ENCODE measurements at regions not wholly inside any gene's neighbourhood (a gene's known extent, or its start where the extent isn't known, plus 50 kb on each side); places are given as distances from the start of the nearest gene placed in this dataset.

DNA sequence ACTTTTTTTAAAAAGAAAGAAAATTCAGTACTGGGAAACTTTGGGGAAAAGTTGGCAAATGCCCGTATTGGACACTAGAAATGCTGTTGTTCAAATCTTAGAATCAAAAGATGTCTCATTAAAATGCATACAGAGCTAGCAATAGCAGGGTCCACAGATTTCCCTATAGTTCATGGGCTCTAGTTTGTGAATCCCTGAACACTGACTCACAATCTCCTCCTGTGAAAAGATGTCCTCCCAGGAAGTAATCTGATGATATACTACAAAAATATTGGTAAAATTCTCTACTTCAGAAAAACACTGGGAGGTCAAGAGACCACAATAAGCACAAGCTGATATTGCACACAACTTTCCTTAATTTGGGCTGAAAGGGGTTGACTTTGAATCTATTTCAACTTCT, 568.4 kb upstream of the ZNF385D start:
- DNase-seq (ENCODE audit: unreplicated experiment): no peak
- POLR2A ChIA-PET: interaction anchor here (1.3 kb wide), 1 partner anchor 10 kb away, joined by 4 read pairs; no protein-coding TSS in a partner anchor
- no peaks in the 10 kb centered on the region for H3K27me3 Mint-ChIP-seq (ENCODE audit: insufficient read depth, unreplicated experiment)
- no peak overlapping the region for H3K4me3 Mint-ChIP-seq (ENCODE audit: unreplicated experiment)
- TF ChIP-seq, protein P1, sequence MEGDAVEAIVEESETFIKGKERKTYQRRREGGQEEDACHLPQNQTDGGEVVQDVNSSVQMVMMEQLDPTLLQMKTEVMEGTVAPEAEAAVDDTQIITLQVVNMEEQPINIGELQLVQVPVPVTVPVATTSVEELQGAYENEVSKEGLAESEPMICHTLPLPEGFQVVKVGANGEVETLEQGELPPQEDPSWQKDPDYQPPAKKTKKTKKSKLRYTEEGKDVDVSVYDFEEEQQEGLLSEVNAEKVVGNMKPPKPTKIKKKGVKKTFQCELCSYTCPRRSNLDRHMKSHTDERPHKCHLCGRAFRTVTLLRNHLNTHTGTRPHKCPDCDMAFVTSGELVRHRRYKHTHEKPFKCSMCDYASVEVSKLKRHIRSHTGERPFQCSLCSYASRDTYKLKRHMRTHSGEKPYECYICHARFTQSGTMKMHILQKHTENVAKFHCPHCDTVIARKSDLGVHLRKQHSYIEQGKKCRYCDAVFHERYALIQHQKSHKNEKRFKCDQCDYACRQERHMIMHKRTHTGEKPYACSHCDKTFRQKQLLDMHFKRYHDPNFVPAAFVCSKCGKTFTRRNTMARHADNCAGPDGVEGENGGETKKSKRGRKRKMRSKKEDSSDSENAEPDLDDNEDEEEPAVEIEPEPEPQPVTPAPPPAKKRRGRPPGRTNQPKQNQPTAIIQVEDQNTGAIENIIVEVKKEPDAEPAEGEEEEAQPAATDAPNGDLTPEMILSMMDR (IDR thresholded peaks at IDR 0.05; ENCODE audit: unreplicated experiment): no peak
- CTCF ChIA-PET: interaction anchor here (0.5 to 0.7 kb wide), 3 partner anchors 11 to 122 kb away, joined by 4 read pairs; no protein-coding TSS in a partner anchor
- H3K27ac Mint-ChIP-seq (ENCODE audit: low read depth, unreplicated experiment): no peak overlapping the region
- no peaks in the 10 kb centered on the region for H3K4me1 Mint-ChIP-seq (ENCODE audit: insufficient read depth, unreplicated experiment)
- H3K9me3 Mint-ChIP-seq (ENCODE audit: unreplicated experiment): no peaks in the 10 kb centered on the region
- peaks cover 6% of the 10 kb centered on the region for H3K36me3 Mint-ChIP-seq (ENCODE audit: insufficient read depth, unreplicated experiment)
- BruUV-seq (replicated peaks): no TSS peak
- intact Hi-C loops (cut with micrococcal nuclease): no loop called here

- POLR2A ChIA-PET: no interaction called here
- Mint-ChIP-seq H3K27me3 (ENCODE audit: insufficient read depth, unreplicated experiment) (no peaks in the 10 kb centered on the region), H3K9me3 (ENCODE audit: unreplicated experiment) (no peaks in the 10 kb centered on the region), H3K36me3 (ENCODE audit: insufficient read depth, unreplicated experiment) (no peaks in the 10 kb centered on the region), H3K4me1 (ENCODE audit: insufficient read depth, unreplicated experiment) (no peaks in the 10 kb centered on the region), H3K27ac (ENCODE audit: low read depth, unreplicated experiment) (no peak overlapping the region), H3K4me3 (ENCODE audit: unreplicated experiment) (no peak overlapping the region)
- CTCF ChIA-PET: interaction anchor here (0.6 kb wide), 1 partner anchor 16 kb away, joined by 3 read pairs; no protein-coding TSS in a partner anchor
- intact Hi-C loops (cut with micrococcal nuclease): no loop called here
- DNase-seq (ENCODE audit: unreplicated experiment): no peak
- TF ChIP-seq, protein P1 (IDR thresholded peaks at IDR 0.05; ENCODE audit: unreplicated experiment): no peak
- BruUV-seq (replicated peaks): no TSS peak
These were observed 571.9 kb upstream of the ZNF385D start for GRCh38 chr3:22322861-22323260.

- H3K4me1 Mint-ChIP-seq (ENCODE audit: insufficient read depth, unreplicated experiment): no peaks in the 10 kb centered on the region
- CTCF ChIA-PET: interaction anchor here (0.6 kb wide), 1 partner anchor 24 kb away, joined by 4 read pairs; no protein-coding TSS in a partner anchor
- intact Hi-C loops (cut with micrococcal nuclease): no loop called here
- POLR2A ChIA-PET: interaction anchor here (0.6 kb wide), 1 partner anchor 1604 kb away, joined by 4 read pairs; no protein-coding TSS in a partner anchor
- H3K27me3 Mint-ChIP-seq (ENCODE audit: insufficient read depth, unreplicated experiment): no peaks in the 10 kb centered on the region
- TF ChIP-seq, protein P1 (IDR thresholded peaks at IDR 0.05; ENCODE audit: unreplicated experiment): no peak
- no peak overlapping the region for H3K4me3 Mint-ChIP-seq (ENCODE audit: unreplicated experiment)
- H3K36me3 Mint-ChIP-seq (ENCODE audit: insufficient read depth, unreplicated experiment): no peaks in the 10 kb centered on the region
- H3K27ac Mint-ChIP-seq (ENCODE audit: low read depth, unreplicated experiment): no peak overlapping the region
- no TSS peak for BruUV-seq (replicated peaks)
- no peaks in the 10 kb centered on the region for H3K9me3 Mint-ChIP-seq (ENCODE audit: unreplicated experiment)
- no peak for DNase-seq (ENCODE audit: unreplicated experiment)
These were observed 575.3 kb upstream of the ZNF385D start for GRCh38 chr3:22326305-22326704.

- H3K4me3 Mint-ChIP-seq (ENCODE audit: unreplicated experiment): no peak overlapping the region
- no TSS peak for BruUV-seq (replicated peaks)
- intact Hi-C loops (cut with micrococcal nuclease): no loop called here
- TF ChIP-seq, protein P1 (IDR thresholded peaks at IDR 0.05; ENCODE audit: unreplicated experiment): no peak
- ChIA-PET CTCF (no interaction called here), POLR2A (no interaction called here)
- no peaks in the 10 kb centered on the region for H3K27me3 Mint-ChIP-seq (ENCODE audit: insufficient read depth, unreplicated experiment)
- no peak overlapping the region for H3K27ac Mint-ChIP-seq (ENCODE audit: low read depth, unreplicated experiment)
- no peak for DNase-seq (ENCODE audit: unreplicated experiment)
- H3K9me3 Mint-ChIP-seq (ENCODE audit: unreplicated experiment): no peaks in the 10 kb centered on the region
- H3K36me3 Mint-ChIP-seq (ENCODE audit: insufficient read depth, unreplicated experiment): no peaks in the 10 kb centered on the region
- peaks cover 6% of the 10 kb centered on the region for H3K4me1 Mint-ChIP-seq (ENCODE audit: insufficient read depth, unreplicated experiment)
These were observed 584.0 kb upstream of the ZNF385D start for GRCh38 chr3:22334996-22335395.

All from MCF 10A (cell line).